Pancreas (tissue), 10 donors: ENCODE measurements at regions not wholly inside any gene's neighbourhood (a gene's known extent, or its start where the extent isn't known, plus 50 kb on each side); places are given as distances from the start of the nearest gene placed in this dataset.

Source experiments
- ATAC-seq, 4 donors: fragments of 200-7000 bp; cut with Tn5 transposase; one replicate each; pipeline versions ENCODE4 v1.8.0 to v1.9.1; 2020; ENCODE audit warnings: mild to moderate bottlenecking in 4 of 4, moderate library complexity in 4 of 4
- DNase-seq, 6 donors: peaks; one replicate each; pipeline ENCODE4 v3.0.0-alpha.2; 2020
- FAIRE-seq: peaks from 2 replicates; lab custom pipeline; 2012; peaks lifted over from hg19 to GRCh38; lab: Jason Lieb, UNC
- H3K27ac ChIP-seq, 4 donors: fragments of 200-600 bp; sonication (generic); 1 replicate in 3 of 4; 2 replicates in 1 of 4; pipeline versions ENCODE4 v1.5.0 to v1.8.0; 2020
- H3K27me3 ChIP-seq, 4 donors: fragments of 200-600 bp; one replicate each; pipeline ENCODE4 v1.8.0; 2021
- H3K36me3 ChIP-seq, 3 donors: fragments of 200-600 bp; sonication (generic) in 1 of 3; one replicate each; pipeline versions ENCODE4 v1.5.0 to v1.8.0; 2020 to 2021
- H3K4me1 ChIP-seq, 3 donors: fragments of 200-600 bp; one replicate each; pipeline ENCODE4 v1.8.0; 2021
- H3K4me3 ChIP-seq, 4 donors: fragments of 200-600 bp; sonication (generic) in 2 of 4; one replicate each; pipeline versions ENCODE4 v1.5.0 to v1.8.0; 2020 to 2021
- H3K9me3 ChIP-seq, 4 donors: fragments of 200-600 bp; one replicate each; pipeline ENCODE4 v1.8.0; 2021
- WGBS, 2 donors: extraction: QIAGEN DNeasy Blood & Tissue Kit; methylation state at CpG; one replicate each; pipeline ENCODE4 v1.1.7; 2013; 5-methylcytosine and 5-hydroxymethylcytosine counted together
- intact Hi-C, 3 donors: fragments of 100-400 bp; cut with DNase I; formaldehyde crosslinking; loops; one replicate each; pipeline versions ENCODE4 v1.11.1 to v1.14.2; 2022
- TF ChIP-seq, protein P1 (sequence below), 4 donors: fragments of 200-600 bp; sonication (generic) in 3 of 4; IDR thresholded peaks; one replicate each; pipeline versions ENCODE4 v1.5.0 to v1.8.0; 2021; ENCODE audit warnings: antibody characterized with exemption in 4 of 4
- donor health status: healthy with polysubstance abuse.
- donor health status: DM: no; HTN: no; CAD: no; lungs with moderate emphysema.
- donor health status: DM: no; HTN: no; CAD: no.
- donor health status: control.
- donor health status: control.
- donor health status: Bipolar disorder and iron deficiency.
- donor health status: DM: yes; HTN: yes; CAD: no.
- donor health status: DM: no; HTN: no; CAD: no.
- donor health status: DM: no; HTN: no; CAD: no.
- donor health status: DM: yes; HTN: yes; CAD: no.

DNA sequence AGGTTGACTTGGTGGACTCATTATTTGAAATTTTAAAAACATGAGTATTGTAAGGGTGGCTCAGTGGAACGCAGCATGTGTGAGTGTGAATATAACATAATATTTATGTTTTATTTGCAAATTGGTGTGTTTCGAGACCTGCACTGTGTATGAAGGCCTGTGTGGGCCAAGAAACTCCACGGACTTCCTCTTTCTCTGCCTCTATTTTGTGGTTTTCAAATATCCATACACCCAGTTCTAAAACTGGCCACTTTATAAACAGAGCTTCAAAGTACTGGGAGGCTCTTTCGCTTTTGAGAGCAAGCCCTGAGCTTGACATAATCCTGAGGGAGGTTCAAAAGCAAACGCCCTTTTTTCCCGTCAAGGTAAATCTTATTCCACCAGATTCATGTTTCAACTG lies 187.7 kb downstream of the GPAT3 start:
- WGBS, 2 donors = 59 to 72% methylated on average over 6 of the region's 6 CpGs
- no peak overlapping the region for H3K27ac ChIP-seq
- H3K4me3 ChIP-seq = no peak overlapping the region
- FAIRE-seq (no peak), DNase-seq (no peak), ATAC-seq (no peak)
- no peaks in the 10 kb centered on the region for H3K27me3 ChIP-seq
- H3K9me3 ChIP-seq = no peaks in the 10 kb centered on the region
- no peaks in the 10 kb centered on the region for H3K36me3 ChIP-seq
- no peaks in the 10 kb centered on the region for H3K4me1 ChIP-seq
- intact Hi-C loops = no loop called here
- TF ChIP-seq, protein P1, sequence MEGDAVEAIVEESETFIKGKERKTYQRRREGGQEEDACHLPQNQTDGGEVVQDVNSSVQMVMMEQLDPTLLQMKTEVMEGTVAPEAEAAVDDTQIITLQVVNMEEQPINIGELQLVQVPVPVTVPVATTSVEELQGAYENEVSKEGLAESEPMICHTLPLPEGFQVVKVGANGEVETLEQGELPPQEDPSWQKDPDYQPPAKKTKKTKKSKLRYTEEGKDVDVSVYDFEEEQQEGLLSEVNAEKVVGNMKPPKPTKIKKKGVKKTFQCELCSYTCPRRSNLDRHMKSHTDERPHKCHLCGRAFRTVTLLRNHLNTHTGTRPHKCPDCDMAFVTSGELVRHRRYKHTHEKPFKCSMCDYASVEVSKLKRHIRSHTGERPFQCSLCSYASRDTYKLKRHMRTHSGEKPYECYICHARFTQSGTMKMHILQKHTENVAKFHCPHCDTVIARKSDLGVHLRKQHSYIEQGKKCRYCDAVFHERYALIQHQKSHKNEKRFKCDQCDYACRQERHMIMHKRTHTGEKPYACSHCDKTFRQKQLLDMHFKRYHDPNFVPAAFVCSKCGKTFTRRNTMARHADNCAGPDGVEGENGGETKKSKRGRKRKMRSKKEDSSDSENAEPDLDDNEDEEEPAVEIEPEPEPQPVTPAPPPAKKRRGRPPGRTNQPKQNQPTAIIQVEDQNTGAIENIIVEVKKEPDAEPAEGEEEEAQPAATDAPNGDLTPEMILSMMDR (IDR thresholded peaks at IDR 0.05) = no peak

GRCh38 chr4:83722730-83723269 lies 186.9 kb downstream of the GPAT3 start:
- TF ChIP-seq, protein P1 (IDR thresholded peaks at IDR 0.05) = no peak
- intact Hi-C loops = no loop called here
- no peak overlapping the region for H3K4me3 ChIP-seq
- ATAC-seq (no peak), DNase-seq (no peak), FAIRE-seq (no peak)
- no peaks in the 10 kb centered on the region for H3K9me3 ChIP-seq
- H3K27ac ChIP-seq = no peak overlapping the region
- no peaks in the 10 kb centered on the region for H3K27me3 ChIP-seq
- 68 to 74% methylated on average over 5 of the region's 5 CpGs for WGBS, 2 donors
- H3K36me3 ChIP-seq = no peaks in the 10 kb centered on the region
- H3K4me1 ChIP-seq = no peaks in the 10 kb centered on the region

- Histone ChIP-seq H3K27ac (no peak overlapping the region), H3K36me3 (no peaks in the 10 kb centered on the region), H3K4me1 (no peaks in the 10 kb centered on the region), H3K9me3 (no peaks in the 10 kb centered on the region), H3K4me3 (no peak overlapping the region), H3K27me3 (no peaks in the 10 kb centered on the region)
- ATAC-seq (no peak), FAIRE-seq (no peak), DNase-seq (no peak)
- TF ChIP-seq, protein P1 (IDR thresholded peaks at IDR 0.05) = no peak
- intact Hi-C loops = no loop called here
Observed at GRCh38 chr4:83716874-83717273, 181.0 kb downstream of the GPAT3 start.

- Histone ChIP-seq H3K4me3 (no peak overlapping the region), H3K36me3 (no peaks in the 10 kb centered on the region), H3K27ac (no peak overlapping the region), H3K27me3 (no peaks in the 10 kb centered on the region), H3K4me1 (no peaks in the 10 kb centered on the region), H3K9me3 (no peaks in the 10 kb centered on the region)
- no peak for FAIRE-seq
- TF ChIP-seq, protein P1 (IDR thresholded peaks at IDR 0.05) = no peak
- ATAC-seq = no peak
- intact Hi-C loops = no loop called here
- DNase-seq = no peak
Observed at GRCh38 chr4:83712890-83713289, 177.0 kb downstream of the GPAT3 start.

DNA sequence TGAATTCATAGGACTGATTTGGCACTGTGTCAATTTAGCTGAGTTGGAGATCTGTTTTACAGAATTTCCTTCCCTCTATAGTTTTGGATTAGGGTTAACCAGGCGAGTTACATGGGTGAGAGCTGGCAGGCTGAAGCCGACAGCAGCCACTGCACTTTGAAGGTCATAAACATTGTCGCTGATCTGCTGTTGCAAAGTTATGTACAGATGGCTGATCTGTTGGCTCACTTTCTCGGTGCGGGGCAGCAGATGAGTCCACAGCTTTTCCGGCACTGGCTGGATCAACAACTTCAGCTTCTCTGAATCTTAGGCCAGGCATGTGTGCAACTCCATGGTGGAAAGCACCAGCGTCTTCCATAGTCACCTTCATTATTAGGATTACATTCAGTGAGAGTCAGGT lies 173.7 kb downstream of the GPAT3 start:
- DNase-seq = no peak

More for the DNA sequence above, 173.7 kb downstream of the GPAT3 start:
- Histone ChIP-seq H3K36me3 (no peaks in the 10 kb centered on the region), H3K27ac (no peak overlapping the region), H3K4me1 (no peaks in the 10 kb centered on the region), H3K27me3 (no peaks in the 10 kb centered on the region), H3K4me3 (no peak overlapping the region), H3K9me3 (no peaks in the 10 kb centered on the region)
- ATAC-seq (peak in 2 of 4 donors; percentile 17 to 23), FAIRE-seq (no peak)
- WGBS, 2 donors = 35 to 37% methylated on average over 7 of the region's 7 CpGs
- intact Hi-C loops = no loop called here
- TF ChIP-seq, protein P1 (IDR thresholded peaks at IDR 0.05) = no peak
